Chondrocyte (in vitro differentiated cells): ENCODE measurements at regions not wholly inside any gene's neighbourhood (a gene's known extent, or its start where the extent isn't known, plus 50 kb on each side); places are given as distances from the start of the nearest gene placed in this dataset.
"Not testable (repeated sequence)": the region's sequence is repeated elsewhere in the genome, so short reads cannot be mapped to it uniquely, and the experiment has no call there.

Experiments
- DNase-seq: peaks from one replicate; pipeline ENCODE4 v3.0.0; 2021; ENCODE audit warnings: mixed read lengths, low spot score
- H3K27ac Mint-ChIP-seq: one replicate; pipeline ENCODE4 v1.8.0; 2021; ENCODE audit warnings: mild to moderate bottlenecking, moderate library complexity, mixed read lengths; ENCODE audit not compliant: unreplicated experiment
- H3K27me3 Mint-ChIP-seq: 2 replicates; pipeline ENCODE4 v1.8.0; 2021; ENCODE audit warnings: low read depth, mixed read lengths
- H3K36me3 Mint-ChIP-seq: 2 replicates; pipeline ENCODE4 v1.8.0; 2021; ENCODE audit warnings: low read depth, mixed read lengths
- H3K4me1 Mint-ChIP-seq: 2 replicates; pipeline ENCODE4 v1.8.0; 2021; ENCODE audit warnings: low read depth, mild to moderate bottlenecking, mixed read lengths
- H3K4me3 Mint-ChIP-seq: one replicate; pipeline ENCODE4 v1.8.0; 2021; ENCODE audit warnings: mild to moderate bottlenecking, moderate library complexity, mixed read lengths; ENCODE audit not compliant: unreplicated experiment
- H3K9me3 Mint-ChIP-seq: 2 replicates; pipeline ENCODE4 v1.8.0; 2021; ENCODE audit warnings: low read depth, mixed read lengths
- TF ChIP-seq, protein P1 (sequence below): fragments of 200-600 bp; sonication (generic); IDR thresholded peaks from 2 replicates; pipeline ENCODE4 v1.5.0; 2021; ENCODE audit warnings: antibody characterized with exemption, mild to moderate bottlenecking, moderate library complexity

DNA sequence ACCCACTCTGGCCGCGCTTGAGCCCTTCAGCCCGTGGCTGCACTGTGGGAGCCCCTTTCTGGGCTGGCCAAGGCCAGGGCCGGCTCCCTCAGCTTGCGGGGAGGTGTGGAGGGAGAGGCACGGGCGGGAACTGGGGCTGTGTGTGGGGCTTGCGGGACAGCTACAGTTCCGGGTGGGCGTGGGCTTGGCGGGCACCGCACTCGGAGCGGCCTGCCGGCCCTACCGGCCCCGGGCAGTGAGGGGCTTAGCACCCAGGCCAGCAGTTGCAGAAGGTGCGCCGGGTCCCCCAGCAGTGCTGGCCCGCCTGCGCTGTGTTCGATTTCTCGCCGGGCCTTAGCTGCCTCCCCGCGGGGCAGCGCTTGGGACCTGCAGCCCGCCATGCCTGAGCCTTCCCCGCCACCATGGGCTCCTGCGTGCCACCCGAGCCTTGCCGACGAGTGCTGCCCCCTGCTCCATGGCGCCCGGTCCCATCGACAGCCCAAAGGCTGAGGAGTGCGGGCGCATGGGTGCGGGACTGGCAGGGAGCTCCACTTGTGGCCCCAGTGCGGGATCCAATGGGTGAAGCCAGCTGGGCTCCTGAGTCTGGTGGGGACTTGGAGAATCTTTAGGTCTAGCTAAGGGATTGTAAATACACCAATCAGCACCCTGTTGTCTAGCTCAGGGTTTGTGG, 173.7 kb upstream of the FIGN start:
- H3K9me3 Mint-ChIP-seq = peaks cover 11% of the 10 kb centered on the region
- no peak overlapping the region for H3K4me3 Mint-ChIP-seq
- H3K27me3 Mint-ChIP-seq = no peaks in the 10 kb centered on the region
- H3K4me1 Mint-ChIP-seq = no peaks in the 10 kb centered on the region
- H3K36me3 Mint-ChIP-seq = no peaks in the 10 kb centered on the region
- H3K27ac Mint-ChIP-seq = no peak overlapping the region
- TF ChIP-seq, protein P1, sequence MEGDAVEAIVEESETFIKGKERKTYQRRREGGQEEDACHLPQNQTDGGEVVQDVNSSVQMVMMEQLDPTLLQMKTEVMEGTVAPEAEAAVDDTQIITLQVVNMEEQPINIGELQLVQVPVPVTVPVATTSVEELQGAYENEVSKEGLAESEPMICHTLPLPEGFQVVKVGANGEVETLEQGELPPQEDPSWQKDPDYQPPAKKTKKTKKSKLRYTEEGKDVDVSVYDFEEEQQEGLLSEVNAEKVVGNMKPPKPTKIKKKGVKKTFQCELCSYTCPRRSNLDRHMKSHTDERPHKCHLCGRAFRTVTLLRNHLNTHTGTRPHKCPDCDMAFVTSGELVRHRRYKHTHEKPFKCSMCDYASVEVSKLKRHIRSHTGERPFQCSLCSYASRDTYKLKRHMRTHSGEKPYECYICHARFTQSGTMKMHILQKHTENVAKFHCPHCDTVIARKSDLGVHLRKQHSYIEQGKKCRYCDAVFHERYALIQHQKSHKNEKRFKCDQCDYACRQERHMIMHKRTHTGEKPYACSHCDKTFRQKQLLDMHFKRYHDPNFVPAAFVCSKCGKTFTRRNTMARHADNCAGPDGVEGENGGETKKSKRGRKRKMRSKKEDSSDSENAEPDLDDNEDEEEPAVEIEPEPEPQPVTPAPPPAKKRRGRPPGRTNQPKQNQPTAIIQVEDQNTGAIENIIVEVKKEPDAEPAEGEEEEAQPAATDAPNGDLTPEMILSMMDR = no peak
- peak; percentile 82 for DNase-seq

GRCh38 chr2:163906410-163906809, 170.6 kb upstream of the FIGN start:
- DNase-seq = no peak
- H3K36me3 Mint-ChIP-seq = no peaks in the 10 kb centered on the region
- no peaks in the 10 kb centered on the region for H3K4me1 Mint-ChIP-seq
- no peak overlapping the region for H3K27ac Mint-ChIP-seq
- no peaks in the 10 kb centered on the region for H3K27me3 Mint-ChIP-seq
- TF ChIP-seq, protein P1 = no peak
- H3K9me3 Mint-ChIP-seq = peaks cover 19% of the 10 kb centered on the region
- H3K4me3 Mint-ChIP-seq = no peak overlapping the region

- H3K36me3 Mint-ChIP-seq = peaks cover 2% of the 10 kb centered on the region
- peak; percentile 59 for DNase-seq
- TF ChIP-seq, protein P1 = no peak
- H3K27ac Mint-ChIP-seq = no peak overlapping the region
- no peak overlapping the region for H3K4me3 Mint-ChIP-seq
- no peaks in the 10 kb centered on the region for H3K4me1 Mint-ChIP-seq
- H3K9me3 Mint-ChIP-seq = peaks cover 39% of the 10 kb centered on the region
- no peaks in the 10 kb centered on the region for H3K27me3 Mint-ChIP-seq
These were observed 162.0 kb upstream of the FIGN start for GRCh38 chr2:163897799-163898198.

- not testable (repeated sequence) for H3K27me3 Mint-ChIP-seq, H3K4me3 Mint-ChIP-seq, H3K27ac Mint-ChIP-seq, H3K4me1 Mint-ChIP-seq, DNase-seq, H3K36me3 Mint-ChIP-seq, H3K9me3 Mint-ChIP-seq
These were observed 157.6 kb upstream of the FIGN start for GRCh38 chr2:163893444-163893843.

GRCh38 chr2:163888591-163888990, 152.8 kb upstream of the FIGN start:
- H3K4me3 Mint-ChIP-seq = no peak overlapping the region
- no peaks in the 10 kb centered on the region for H3K36me3 Mint-ChIP-seq
- no peak overlapping the region for H3K27ac Mint-ChIP-seq
- DNase-seq = no peak
- H3K27me3 Mint-ChIP-seq = no peaks in the 10 kb centered on the region
- peaks cover 7% of the 10 kb centered on the region for H3K4me1 Mint-ChIP-seq
- TF ChIP-seq, protein P1 = no peak
- H3K9me3 Mint-ChIP-seq = peaks cover 6% of the 10 kb centered on the region

DNA sequence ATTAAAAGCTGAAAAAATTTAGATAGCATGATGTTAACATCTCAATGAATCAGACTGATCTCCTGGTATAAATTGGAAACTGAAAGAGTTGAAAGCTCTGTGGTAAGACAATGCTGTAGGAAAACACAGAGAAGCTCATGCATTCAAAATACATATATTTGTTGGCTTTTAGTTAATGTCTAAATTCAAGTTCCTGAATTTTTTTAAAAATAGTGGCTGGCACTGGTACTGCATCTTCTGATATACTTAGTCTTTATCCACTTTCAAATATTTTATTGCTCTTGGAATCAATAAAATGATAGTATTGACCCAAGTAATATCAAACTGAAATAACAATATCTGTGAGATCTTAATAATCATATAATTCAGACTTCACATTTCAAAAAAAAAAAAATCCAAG, 151.4 kb upstream of the FIGN start:
- Mint-ChIP-seq H3K27me3 (no peaks in the 10 kb centered on the region), H3K4me1 (peaks cover 7% of the 10 kb centered on the region), H3K27ac (no peak overlapping the region), H3K4me3 (no peak overlapping the region), H3K36me3 (no peaks in the 10 kb centered on the region), H3K9me3 (peaks cover under 1% of the 10 kb centered on the region)
- DNase-seq = no peak
- TF ChIP-seq, protein P1 = peak; percentile 73
